Midbrain (tissue), 1 donor: ENCODE measurements at regions not wholly inside any gene's neighbourhood (a gene's known extent, or its start where the extent isn't known, plus 50 kb on each side); places are given as distances from the start of the nearest gene placed in this dataset.
"Not testable (repeated sequence)": the region's sequence is repeated elsewhere in the genome, so short reads cannot be mapped to it uniquely, and the experiment has no call there.

Source experiments
- DNase-seq: peaks from one replicate; lab custom pipeline; 2025; lab: John Stamatoyannopoulos, UW

- no peak for DNase-seq
These were observed 325.5 kb downstream of the IRS1 start for GRCh38 chr2:226474131-226474530.

GRCh38 chr2:226471987-226472470 is 327.6 kb downstream of the IRS1 start:
- no peak for DNase-seq

GRCh38 chr2:226467633-226468032 is 332.0 kb downstream of the IRS1 start:
- no peak for DNase-seq

- no peak for DNase-seq
These were observed 332.4 kb downstream of the IRS1 start for GRCh38 chr2:226467221-226467620.

GRCh38 chr2:226466589-226466988 is 333.0 kb downstream of the IRS1 start:
- no peak for DNase-seq

- DNase-seq = no peak
These were observed 333.5 kb downstream of the IRS1 start for GRCh38 chr2:226466124-226466523.

GRCh38 chr2:226464380-226464779 is 335.2 kb downstream of the IRS1 start:
- DNase-seq = no peak

GRCh38 chr2:226463154-226463553 is 336.5 kb downstream of the IRS1 start:
- DNase-seq = no peak

- no peak for DNase-seq
These were observed 337.6 kb downstream of the IRS1 start for GRCh38 chr2:226461981-226462380.

GRCh38 chr2:226456144-226456543 is 343.5 kb downstream of the IRS1 start:
- DNase-seq = not testable (repeated sequence)

GRCh38 chr2:226452768-226453167 is 346.9 kb downstream of the IRS1 start:
- no peak for DNase-seq

GRCh38 chr2:226451486-226451885 is 348.1 kb downstream of the IRS1 start:
- DNase-seq = no peak

GRCh38 chr2:226450141-226450540 is 349.5 kb downstream of the IRS1 start:
- no peak for DNase-seq

GRCh38 chr2:226447338-226448300 is 352.0 kb downstream of the IRS1 start:
- no peak for DNase-seq

GRCh38 chr2:226446406-226447001 is 353.1 kb downstream of the IRS1 start:
- no peak for DNase-seq

- no peak for DNase-seq
These were observed 354.3 kb downstream of the IRS1 start for GRCh38 chr2:226445216-226445861.

- no peak for DNase-seq
These were observed 356.5 kb downstream of the IRS1 start for GRCh38 chr2:226443112-226443511.

- DNase-seq = no peak
These were observed 359.3 kb downstream of the IRS1 start for GRCh38 chr2:226440127-226440918.

GRCh38 chr2:226439337-226439736 is 360.3 kb downstream of the IRS1 start:
- no peak for DNase-seq

GRCh38 chr2:226435146-226435545 is 364.5 kb downstream of the IRS1 start:
- no peak for DNase-seq

GRCh38 chr2:226434702-226435101 is 364.9 kb downstream of the IRS1 start:
- DNase-seq = no peak
